ENCODE measurements at regions not wholly inside any gene's neighbourhood (a gene's known extent, or its start where the extent isn't known, plus 50 kb on each side); places are given as distances from the start of the nearest gene placed in this dataset.
"Not testable (repeated sequence)": the region's sequence is repeated elsewhere in the genome, so short reads cannot be mapped to it uniquely, and the experiment has no call there.

DNA sequence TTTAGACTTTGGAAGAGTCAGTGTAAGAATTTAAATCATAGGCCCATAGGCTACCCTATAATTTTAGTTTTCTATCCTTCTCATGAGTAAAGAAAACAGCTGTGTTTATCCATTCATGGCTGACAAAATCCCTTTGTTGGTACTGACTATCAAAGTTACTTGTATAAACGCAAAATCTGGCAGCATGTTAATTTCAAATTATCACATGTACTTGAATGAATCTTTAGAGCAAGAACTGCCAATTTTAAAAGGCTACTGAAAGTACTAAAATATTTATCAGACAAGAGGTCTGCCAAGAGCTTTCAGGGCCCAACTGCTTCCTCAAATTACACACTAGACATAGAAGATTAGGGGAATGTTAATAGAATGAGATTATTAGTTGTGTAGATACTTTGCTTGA, 66.6 kb downstream of the MYL12B start:
- DNase-seq (ENCODE audit: low spot score): no peak

- DNase-seq (ENCODE audit: low spot score): peak; percentile 12
Observed at GRCh38 chr18:3329471-3329870, 67.5 kb downstream of the MYL12B start.

GRCh38 chr18:3329872-3330271, 67.9 kb downstream of the MYL12B start:
- no peak for DNase-seq (ENCODE audit: low spot score)

- peak; percentile 16 for DNase-seq (ENCODE audit: low spot score)
Observed at GRCh38 chr18:3330622-3331021, 68.7 kb downstream of the MYL12B start.

DNA sequence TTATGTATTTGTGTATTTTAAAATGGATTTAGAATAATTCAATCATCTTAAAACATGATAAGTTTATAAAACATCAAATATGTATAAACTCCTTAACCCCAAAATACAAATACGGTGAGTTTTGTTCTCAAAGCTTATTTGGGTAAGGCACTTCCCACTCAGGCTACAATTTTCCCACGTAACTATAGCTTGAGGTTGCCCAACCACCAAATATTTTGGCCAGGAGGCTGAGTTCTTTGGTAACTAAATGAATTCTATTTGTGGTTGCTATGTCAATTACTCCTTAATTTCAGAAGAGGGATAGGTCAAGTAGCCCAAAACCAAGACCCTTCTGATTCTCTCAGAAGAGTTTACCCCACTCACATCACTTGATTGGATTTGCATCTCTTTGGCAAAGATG, 70.4 kb downstream of the MYL12B start:
- DNase-seq (ENCODE audit: low spot score): no peak

DNA sequence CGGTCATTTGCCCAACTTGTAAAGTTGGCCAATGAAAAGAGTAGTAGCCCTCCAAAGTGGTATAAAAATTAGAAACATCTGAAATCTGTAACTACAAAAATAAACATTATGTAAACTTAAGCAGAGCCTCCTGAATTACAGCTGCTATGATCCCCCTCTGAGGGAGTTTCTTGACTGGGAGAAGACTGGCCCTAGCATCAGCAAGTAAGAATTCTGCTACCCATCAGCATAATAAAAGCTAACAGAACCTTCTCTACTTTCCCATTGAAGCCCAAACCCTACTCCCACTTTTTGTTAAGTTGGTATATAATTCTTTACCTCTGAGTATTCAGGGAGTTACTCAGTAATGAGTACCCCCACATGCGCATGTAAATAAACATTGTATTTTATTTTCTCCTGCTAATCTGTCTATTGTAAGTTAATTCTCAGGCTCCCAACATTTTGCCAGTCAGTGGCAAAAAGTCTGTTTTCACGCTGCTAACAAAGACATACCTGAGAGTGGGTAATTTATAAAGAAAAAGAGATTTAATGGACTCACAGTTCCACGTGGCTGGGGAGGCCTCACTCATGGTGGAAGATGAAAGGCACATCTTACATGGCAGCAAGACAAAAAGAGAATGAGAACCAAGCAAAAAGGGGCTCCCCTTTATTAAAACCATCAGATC, 71.3 kb downstream of the MYL12B start:
- no peak for DNase-seq (ENCODE audit: low spot score)

DNA sequence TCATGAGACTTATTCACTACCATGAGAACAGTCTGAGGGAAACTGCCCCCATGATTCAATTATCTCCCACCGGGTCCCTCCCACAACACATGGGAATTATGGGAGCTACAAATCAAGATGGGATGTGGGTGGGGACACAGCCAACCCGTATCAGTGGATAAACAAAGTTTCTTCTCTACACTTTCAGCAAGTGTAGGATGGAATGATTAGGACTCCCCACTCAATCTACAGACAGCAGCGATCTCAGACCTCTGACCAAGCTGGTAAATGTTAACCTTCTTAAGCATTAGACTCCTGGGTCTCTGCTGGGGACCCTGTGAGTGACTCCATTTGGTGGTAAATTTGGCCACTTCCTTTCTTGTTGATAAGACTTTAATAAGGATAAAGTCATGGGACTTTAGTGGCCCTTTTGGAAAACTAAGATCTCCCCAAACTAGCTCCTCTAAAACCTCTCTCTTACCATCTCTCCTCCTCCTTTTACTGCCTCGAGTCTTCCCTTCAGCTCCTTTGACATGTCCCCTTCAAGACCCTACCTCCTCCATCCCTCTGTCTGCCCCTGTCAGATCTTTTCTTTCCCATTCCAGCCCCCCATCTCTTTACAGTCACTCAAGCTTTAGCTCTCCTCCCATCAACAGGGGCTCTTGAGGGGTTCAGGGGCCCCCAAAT, 71.9 kb downstream of the MYL12B start:
- no peak for DNase-seq (ENCODE audit: low spot score)

GRCh38 chr18:3340015-3340681, 78.2 kb downstream of the MYL12B start:
- peak; percentile 56 for DNase-seq (ENCODE audit: low spot score)

- peak; percentile 19 for DNase-seq (ENCODE audit: low spot score)
Observed at GRCh38 chr18:3340682-3341097, 78.8 kb downstream of the MYL12B start.

DNA sequence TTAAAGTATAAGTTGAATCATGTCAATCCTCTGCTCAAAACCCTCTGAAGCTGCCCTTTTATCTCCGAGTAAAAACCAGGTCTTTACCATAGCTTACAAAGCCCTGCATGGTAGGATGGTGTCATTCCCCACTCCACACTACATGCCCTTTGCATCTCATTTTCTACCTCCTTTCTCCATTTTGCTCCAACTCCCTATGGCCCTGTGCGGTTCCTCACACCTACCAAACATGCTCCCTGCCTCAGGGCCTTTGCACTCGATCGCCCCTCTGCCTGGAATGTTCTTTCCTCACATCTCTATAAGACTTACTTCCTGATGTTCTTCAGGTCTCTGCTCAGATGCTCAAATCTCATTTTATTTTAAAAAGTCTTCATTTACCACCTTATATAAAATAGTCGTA, 80.7 kb downstream of the MYL12B start:
- DNase-seq (ENCODE audit: low spot score): no peak

DNA sequence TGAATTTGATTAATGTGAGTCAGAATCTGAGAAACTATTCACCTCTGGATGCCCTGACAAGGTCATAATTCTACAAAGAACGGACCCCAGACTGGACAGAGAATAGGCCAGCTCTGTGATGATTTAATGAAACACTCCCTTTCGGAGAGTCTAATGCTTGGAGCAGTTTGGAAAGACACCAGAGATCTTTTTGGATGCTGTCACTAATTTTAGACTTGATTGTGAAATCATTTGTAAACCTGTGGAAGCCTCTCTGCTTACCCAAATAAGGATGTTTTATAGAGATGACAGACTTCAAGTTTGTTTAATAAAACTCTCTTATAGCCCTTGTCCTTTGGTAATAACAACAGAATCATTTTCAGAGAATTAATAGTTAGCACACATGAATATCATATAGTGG, 83.5 kb downstream of the MYL12B start:
- no peak for DNase-seq (ENCODE audit: low spot score)

DNA sequence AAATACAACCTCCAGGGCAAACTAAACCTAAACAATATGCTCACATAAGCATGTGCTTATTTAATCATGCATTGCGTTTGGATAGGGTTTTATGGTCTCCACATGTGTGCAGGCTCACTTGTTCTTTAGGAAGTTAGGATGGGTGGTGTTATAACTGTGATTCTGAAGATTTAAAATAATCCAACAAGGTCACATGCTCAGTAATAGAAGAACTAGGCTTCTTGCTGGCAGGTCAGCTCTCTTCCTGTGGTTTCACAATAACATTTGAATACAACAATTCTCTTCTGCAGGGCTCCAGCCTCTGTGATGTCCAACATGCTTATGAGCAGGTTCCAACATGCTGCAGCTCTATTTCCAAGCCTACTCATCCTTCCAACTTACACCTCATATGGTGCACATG, 84.0 kb downstream of the MYL12B start:
- DNase-seq (ENCODE audit: low spot score): no peak

- no peak for DNase-seq (ENCODE audit: low spot score)
Observed at GRCh38 chr18:3346487-3346886, 84.6 kb downstream of the MYL12B start.

DNA sequence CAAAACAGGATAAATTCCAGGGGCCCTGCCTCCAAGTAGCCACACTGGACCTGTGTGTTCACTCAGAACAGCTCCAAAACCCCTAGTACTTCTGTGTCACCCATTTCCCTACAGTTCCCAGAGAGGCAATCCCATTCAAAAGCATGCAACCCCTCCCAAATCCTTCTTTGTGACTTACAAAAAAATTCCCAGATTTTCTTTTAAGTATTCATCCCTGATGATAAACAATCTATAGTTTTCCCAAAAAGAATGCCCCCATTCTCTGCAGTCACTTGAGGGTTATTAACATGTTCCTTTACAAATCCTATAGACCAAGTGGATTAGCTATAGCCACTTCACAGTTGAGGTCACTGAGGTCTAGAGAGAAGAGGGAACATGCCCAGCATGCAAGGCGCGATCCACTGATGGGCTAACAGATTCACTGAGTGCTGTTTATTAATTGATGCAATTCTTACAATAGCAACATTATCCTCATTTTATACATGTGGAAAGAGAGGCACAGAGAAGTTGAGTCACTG, 85.4 kb downstream of the MYL12B start:
- DNase-seq (ENCODE audit: low spot score): no peak

DNA sequence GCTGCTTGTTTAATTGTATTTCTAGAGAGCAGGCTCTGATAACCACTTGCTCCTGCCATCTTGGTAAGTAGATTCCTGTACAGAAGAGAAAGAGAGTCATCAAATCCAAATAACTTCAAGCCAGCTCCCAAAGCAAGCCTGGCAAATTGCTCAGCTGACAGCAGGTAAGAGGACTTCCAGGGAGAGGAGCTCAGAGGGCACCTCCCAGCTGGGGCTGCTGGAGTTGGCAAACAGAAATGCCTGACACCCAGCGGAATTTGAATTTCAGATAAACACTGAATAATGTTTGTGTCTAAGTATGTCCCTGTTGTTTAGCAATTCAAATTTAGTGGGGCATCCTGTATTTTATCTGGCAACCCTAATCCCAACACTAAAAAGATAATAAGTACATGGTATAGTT, 86.2 kb downstream of the MYL12B start:
- no peak for DNase-seq (ENCODE audit: low spot score)

- not testable (repeated sequence) for DNase-seq (ENCODE audit: low spot score)
Observed at GRCh38 chr18:3349046-3349841, 87.3 kb downstream of the MYL12B start.

DNA sequence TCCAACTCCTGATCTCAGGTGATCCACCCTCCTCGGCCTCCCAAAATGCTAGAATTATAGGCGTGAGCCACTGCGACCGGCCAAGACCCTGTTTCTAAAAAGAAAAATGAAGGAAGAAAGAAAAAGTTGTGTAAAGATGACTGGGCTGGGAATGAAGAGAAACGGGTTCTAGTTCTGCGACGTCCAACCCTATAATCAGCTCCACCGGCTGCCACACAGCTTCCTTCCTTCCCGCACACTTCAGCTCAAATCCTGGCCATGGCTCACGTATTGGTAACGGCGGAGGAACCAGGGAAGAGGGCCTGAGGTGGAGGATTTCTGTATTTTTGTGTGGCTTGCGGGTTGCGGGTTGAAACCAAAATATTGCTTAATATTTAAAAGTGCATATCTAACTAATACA, 88.1 kb downstream of the MYL12B start:
- DNase-seq (ENCODE audit: low spot score): no peak

- DNase-seq (ENCODE audit: low spot score): peak; percentile 65
Observed at GRCh38 chr18:3350566-3351527, 88.9 kb downstream of the MYL12B start.

DNA sequence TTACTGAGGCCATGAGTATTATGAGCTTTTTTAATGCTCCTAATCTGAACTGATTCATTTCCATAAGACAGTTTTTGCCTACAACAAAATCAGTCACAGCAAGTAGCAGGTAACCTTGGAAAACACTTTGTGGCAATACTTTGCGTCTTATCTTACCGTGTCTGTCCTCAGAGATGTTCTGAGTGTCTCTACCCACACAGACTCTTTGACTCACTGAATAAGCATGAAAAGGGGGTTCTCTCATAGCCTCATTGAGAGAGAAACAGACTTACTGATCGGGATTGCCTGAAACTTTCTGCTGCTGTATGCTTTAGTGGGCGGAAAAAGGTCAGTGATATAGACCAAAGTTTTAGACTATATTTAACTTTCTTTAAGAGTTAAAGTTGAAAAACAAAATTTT, 92.6 kb downstream of the MYL12B start:
- no peak for DNase-seq (ENCODE audit: low spot score)

DNA sequence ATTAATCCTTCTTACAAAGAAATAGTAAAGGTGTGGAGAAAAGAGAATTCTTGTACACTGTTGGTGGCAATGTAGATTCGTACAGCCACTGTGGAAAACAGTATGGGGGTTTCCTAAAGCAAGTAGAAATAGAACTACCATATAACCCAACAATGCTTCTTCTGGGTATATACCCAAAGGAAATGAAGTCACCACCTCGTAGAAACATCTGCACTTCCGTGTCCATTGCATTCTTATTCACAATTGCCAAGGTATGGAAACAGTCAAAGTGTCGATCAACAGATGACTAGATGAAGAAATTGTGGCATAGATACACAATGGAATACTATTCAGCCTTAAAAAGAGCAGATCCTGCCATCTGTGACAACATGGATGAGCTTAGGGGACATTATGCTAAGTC, 93.4 kb upstream of the TGIF1 start:
- no peak for DNase-seq (ENCODE audit: low spot score)

DNA sequence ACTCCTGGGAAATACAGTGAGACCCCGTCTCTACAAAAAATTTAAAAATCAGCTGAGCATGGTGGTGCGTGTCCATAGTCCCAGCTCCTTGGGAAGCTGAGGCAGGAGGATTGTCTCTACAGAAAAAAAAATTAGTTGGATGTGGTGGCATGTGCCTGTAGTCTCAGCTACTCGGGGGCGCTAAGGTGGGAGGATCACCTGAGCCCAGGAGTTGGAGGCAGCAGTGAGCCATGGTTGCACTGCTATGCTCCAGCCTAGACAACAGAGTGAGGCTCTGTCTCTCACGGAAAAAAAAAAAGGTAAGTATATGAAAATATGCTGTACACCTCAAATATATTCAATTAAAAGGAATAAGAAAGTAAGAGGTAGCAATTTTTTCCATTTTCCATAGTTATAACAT, 92.5 kb upstream of the TGIF1 start:
- DNase-seq (ENCODE audit: low spot score): no peak
